HG02870 (cell line): ENCODE measurements at regions not wholly inside any gene's neighbourhood (a gene's known extent, or its start where the extent isn't known, plus 50 kb on each side); places are given as distances from the start of the nearest gene placed in this dataset.

Experiments used
- ATAC-seq: cut with Tn5 transposase; IDR thresholded peaks from one replicate; pipeline ENCODE4 v1.9.1; 2021; ENCODE audit warnings: mild to moderate bottlenecking, moderate library complexity; ENCODE audit not compliant: unreplicated experiment

GRCh38 chr18:8942909-8943545 lies 159.5 kb upstream of the NDUFV2 start:
- no peak for ATAC-seq

GRCh38 chr18:8943900-8944870 lies 158.3 kb upstream of the NDUFV2 start:
- ATAC-seq = no peak

- no peak for ATAC-seq
These were observed 157.6 kb upstream of the NDUFV2 start for GRCh38 chr18:8944871-8945245.

GRCh38 chr18:8945514-8945913 lies 157.0 kb upstream of the NDUFV2 start:
- ATAC-seq = no peak

GRCh38 chr18:8946066-8946838 lies 156.2 kb upstream of the NDUFV2 start:
- no peak for ATAC-seq

GRCh38 chr18:8947566-8947965 lies 154.9 kb upstream of the NDUFV2 start:
- no peak for ATAC-seq

- ATAC-seq = no peak
These were observed 154.5 kb upstream of the NDUFV2 start for GRCh38 chr18:8948011-8948410.

- no peak for ATAC-seq
These were observed 153.9 kb upstream of the NDUFV2 start for GRCh38 chr18:8948471-8949149.

- ATAC-seq = no peak
These were observed 153.3 kb upstream of the NDUFV2 start for GRCh38 chr18:8949206-8949605.

GRCh38 chr18:8951491-8951890 lies 151.0 kb upstream of the NDUFV2 start:
- ATAC-seq = peak; percentile 41

GRCh38 chr18:8952174-8952573 lies 150.3 kb upstream of the NDUFV2 start:
- ATAC-seq = no peak

GRCh38 chr18:8952769-8953760 lies 149.4 kb upstream of the NDUFV2 start:
- ATAC-seq = no peak

- ATAC-seq = no peak
These were observed 144.8 kb upstream of the NDUFV2 start for GRCh38 chr18:8957731-8958130.

- no peak for ATAC-seq
These were observed 143.8 kb upstream of the NDUFV2 start for GRCh38 chr18:8958660-8959059.

- ATAC-seq = no peak
These were observed 142.9 kb upstream of the NDUFV2 start for GRCh38 chr18:8959551-8960135.

- ATAC-seq = no peak
These were observed 141.5 kb upstream of the NDUFV2 start for GRCh38 chr18:8960740-8961657.

GRCh38 chr18:8962192-8962779 lies 140.2 kb upstream of the NDUFV2 start:
- no peak for ATAC-seq
